ENCODE measurements at regions not wholly inside any gene's neighbourhood (a gene's known extent, or its start where the extent isn't known, plus 50 kb on each side); places are given as distances from the start of the nearest gene placed in this dataset.

DNA sequence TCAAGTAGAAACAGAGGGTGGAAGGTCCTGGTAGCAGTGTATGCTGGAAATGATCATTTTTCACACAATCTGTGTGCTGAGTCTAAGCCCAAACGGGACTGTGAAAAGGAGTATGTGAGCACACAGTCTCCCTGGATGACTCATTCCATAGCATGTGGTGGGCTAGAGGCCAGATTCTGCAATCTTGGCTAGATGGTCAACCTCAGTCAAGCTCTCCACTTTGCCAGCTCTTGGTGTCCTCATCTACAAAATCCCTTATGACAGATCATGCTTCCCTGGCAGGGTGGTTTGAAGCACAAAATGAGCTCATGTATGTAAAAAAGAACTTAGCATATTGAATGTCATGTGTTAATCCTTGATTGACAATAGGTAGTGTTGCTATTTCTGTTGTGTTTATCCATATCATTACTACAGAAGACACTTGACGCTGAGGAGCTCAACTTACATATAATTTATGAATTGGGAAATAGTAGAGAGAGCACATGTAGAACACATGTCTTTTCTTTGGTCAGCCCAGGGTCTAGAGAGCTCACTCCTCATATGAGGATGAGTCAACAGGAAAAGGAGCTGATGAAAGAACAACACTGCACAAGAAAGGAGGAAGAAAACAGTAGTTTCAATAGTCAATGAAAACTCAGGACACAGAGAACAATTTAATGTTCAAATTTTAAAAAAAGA lies 517.5 kb downstream of the BCL11B start:
- DNase-seq (ENCODE audit: low read depth), result no peak

DNA sequence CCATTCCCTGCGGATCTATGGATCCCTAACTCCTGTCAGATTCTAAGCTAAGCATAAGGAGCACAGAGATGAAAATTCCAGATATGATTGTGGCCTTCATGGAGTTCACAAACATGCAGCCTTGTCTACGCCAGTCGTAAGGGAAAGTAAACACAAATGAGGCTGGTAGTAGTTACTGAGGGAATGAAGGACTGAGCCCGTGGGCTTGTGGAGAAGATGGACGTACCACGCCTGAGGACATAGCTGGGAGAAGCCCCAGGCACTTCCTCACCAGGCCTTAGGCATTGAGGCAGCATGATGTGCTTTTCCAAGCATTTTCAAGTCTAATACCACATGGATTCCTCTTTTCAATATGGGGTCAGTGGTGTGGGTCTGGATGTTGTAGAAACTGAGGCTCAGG lies 515.2 kb downstream of the BCL11B start:
- no peak for DNase-seq (ENCODE audit: low read depth)

DNA sequence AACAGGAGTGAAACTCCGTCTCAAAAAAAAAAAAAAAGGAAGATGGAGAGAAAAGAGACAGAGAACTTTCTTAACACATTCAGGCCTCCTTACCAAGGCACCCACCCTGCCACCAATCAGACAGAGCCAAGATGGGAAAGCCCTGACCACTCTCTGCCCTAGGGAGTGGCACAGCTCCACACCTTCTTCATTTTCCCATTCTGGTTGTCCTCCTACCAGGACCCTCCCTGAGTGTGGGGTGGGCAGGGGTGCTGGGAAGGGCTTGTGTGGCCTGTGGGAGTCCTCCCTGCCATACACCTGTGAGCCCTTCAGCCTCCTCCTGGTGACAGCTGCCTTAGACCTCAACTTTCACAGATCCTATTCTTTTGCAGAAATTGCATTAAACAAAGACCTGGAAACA lies 513.6 kb downstream of the BCL11B start:
- DNase-seq (ENCODE audit: low read depth), result no peak

DNA sequence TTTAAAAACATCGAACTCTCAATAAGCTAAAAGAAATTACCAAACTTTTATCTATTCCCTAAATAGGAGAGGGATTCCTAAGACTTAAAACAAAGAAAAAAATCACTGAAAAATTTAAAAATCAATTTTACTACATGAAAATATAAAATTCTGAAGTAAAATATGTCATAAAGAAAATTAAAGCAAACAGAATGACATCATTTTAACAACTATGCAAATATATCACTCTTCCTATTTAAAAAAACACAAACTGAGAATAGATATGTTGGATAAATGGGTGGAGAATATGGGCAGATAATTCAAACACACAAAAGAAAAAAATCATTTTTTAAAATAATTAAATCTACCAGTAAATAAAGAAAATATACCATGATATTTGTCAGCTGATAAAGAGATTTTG lies 510.0 kb downstream of the BCL11B start:
- no peak for DNase-seq (ENCODE audit: low read depth)

DNA sequence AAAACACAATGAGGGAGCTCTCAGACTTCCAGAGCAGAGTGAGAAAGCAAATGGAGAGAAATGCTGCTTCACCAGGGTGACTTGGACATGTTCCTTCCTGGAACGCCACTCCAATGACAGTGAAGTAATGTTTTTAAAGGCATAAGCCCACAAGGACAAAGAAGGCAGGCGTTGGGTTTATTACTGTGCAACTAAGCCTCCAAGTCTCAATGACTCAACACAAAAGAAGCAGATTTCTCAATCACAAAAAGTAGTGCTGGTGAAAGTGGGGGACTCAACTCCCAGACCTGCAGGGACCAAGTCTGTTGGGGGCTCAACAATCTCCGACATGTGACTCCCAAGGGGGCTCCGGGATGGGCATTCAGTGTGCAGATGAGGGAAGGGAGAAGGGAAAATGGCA lies 505.2 kb downstream of the BCL11B start:
- DNase-seq (ENCODE audit: low read depth), result no peak

DNA sequence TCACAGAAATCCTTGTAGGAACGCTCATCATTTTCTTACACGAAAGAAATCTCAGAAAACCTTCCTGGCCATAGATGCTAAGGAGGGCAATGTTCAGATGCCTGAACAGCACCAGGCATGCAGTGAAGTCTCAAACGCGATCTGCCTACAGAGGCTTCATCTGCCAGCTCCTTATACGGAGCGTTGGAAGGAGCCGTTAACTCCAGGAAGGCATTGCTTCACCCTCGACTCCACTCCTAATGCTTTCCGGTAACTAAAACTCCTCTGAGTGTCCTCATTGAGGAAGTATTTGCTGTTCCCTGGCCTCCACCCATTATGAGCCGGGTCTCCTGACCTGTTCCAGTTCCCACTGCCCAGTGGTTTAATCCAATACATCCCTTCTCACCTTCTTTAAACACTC lies 502.7 kb downstream of the BCL11B start:
- no peak for DNase-seq (ENCODE audit: low read depth)

DNA sequence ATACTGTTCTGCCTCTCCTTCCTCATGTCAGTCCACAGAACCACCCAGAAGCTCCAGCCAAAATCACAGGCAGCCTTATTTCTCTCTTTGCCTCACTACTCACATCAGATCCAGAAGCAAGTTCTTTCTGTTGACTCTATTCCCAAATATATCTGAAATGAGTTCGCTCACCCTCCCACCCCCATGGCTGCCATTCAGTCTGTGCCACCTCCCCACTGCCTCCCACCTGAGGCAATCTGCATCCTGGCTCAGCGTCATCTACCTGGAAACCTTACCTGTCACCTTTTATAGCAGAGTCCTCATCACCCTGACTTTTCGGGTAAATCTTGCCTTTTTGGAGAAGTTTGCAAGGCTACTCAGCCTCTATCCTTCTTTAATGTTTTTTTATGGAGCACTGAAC lies 501.8 kb downstream of the BCL11B start:
- no peak for DNase-seq (ENCODE audit: low read depth)

DNA sequence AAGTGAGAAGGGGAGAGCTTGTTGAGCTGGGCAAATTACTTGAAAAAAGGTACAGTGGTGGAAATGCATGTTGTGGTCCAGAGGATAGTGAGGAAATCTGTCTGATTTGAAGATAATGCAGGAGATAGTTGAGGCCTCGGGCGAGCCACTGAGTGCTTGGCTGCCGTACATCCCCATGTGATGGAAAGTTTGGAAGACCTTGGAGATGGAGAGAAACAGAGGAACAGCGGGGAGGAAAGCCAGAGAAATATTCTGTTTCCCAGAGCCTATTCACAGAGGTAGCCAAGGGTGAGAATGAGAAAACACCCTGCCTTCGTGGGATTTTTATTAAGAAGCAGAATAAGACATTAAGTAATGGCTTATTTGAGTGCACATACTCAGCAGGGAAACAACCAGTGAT lies 498.2 kb downstream of the BCL11B start:
- DNase-seq (ENCODE audit: low read depth), result no peak

DNA sequence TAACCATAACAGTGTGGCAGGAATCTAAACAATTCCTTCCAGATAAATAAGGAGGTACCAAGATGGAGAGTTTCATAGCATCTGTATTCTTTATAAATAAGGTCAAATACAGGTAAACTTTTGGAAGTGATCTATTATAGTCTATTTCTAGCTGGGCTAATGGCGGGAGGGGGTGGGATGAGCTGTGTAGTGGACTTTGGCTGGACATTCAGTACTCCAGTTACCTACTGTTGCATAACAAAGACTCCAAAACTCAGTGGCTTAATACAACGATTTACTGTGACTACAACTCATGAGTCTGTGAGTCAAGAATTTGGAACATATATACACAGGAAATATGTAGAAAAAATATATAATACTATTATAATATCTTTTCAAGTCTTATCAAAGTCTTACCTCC lies 496.1 kb downstream of the BCL11B start:
- no peak for DNase-seq (ENCODE audit: low read depth)

DNA sequence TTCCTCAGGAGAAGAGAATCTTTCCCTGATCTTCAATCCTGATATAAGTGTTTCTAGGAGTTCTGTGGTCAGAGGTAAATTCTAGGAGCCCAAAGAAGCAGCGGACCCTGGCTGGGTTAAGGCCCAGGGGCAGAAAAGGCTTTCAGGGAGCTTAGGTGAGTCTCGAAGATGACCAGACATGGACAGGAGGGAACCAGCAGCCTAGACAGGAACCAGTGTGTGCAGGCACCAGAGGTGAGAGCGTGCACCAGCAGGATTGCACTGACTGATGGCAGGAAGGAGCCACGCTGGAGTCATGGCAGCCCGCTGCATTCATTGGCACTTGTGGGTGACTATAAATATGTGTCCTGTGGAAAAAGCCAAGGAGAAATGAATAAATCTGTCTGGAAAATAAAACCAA lies 489.9 kb downstream of the BCL11B start:
- DNase-seq (ENCODE audit: low read depth), result no peak

DNA sequence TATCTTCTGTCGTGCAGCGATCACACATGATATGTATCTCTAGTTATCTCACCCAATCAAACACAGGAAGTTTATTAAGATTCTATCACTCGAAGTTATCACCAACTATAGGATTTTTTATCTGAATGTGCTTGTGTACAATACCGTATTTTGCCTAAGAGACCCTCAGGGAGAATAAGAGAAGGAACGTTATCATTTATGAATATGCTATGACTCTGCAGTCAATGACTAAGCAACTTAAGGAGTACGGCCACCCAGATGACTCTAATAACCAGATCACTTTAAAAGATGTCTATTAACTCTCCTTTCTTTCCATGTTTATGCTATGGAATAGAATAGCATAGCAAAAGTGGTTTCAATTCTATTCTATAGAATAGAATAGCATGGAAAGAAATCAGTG lies 486.4 kb downstream of the BCL11B start:
- no peak for DNase-seq (ENCODE audit: low read depth)

DNA sequence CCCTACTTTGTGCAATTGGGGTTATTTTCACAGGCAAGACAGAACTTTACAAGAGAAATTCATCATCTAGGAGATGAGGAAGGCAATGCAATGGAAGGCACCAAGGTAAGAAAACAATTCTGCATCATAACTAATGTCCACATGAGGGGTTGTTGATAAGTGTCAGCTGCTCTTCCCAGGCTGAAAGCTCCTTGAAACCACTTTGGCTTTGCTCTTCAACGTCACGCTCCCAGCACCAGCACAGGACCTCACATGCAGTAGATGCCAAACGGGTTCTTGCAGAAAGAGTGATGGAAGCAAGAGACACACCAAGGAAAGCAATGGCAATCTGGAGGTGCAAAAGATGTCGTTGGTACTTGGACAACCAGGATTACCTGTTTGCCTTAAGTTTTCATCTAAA lies 485.5 kb downstream of the BCL11B start:
- DNase-seq (ENCODE audit: low read depth), result no peak

DNA sequence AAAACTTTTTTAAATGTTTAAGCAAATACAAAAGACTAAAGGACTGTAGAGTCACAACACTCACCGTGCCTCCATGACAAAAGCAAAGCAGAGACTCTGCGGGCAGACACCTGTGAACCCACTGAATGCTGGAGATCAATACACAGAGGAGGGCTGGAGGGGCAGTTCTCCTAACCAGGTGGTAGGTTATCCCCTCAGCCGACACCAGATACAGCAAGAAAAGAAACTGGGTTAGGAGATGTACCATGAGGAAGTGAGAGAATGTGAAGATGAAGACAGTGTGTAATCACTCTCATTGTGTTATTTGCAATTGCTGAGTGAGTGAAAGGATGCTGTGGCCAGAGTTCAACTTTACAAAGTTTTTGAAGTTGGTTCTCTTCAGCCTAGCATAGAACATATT lies 480.3 kb downstream of the BCL11B start:
- no peak for DNase-seq (ENCODE audit: low read depth)

DNA sequence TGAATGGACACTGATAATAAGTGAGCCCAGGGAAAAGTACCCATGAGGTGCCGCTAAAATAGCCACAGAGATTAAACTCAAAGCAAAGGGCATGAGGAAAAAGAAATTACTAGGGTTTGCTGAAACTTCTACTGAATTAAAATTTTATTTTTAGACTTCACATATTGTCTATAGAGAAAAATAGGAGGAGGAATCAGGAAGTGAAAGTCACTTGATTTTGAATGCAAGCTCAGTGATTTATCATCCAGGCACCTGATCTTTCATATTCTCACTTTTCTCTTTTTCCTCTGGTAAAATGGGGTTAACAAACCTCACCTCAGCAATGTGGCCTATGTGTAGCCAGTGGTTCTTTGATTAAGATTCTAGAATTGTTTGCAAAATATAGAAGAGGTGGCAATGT lies 479.8 kb downstream of the BCL11B start:
- DNase-seq (ENCODE audit: low read depth), result no peak

DNA sequence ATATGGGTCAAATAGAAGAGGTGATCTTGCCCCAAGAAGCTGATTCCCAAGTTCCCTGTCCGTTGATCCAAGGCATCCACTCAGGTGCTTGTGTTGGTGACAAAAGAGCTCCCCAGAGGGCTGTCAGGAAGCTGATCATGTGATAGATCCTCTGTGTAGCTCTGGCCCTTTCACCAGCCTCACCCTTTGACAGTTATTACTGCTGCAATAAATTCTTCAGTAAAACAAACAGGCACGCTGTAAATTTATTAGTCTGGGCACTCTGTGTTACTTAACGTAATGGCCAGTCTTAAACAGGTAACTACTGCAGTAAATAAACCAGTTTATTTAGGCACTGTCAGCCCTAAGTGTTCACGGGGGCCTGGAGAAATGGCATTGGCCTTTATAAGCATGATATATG lies 473.9 kb downstream of the BCL11B start:
- DNase-seq (ENCODE audit: low read depth), result no peak

DNA sequence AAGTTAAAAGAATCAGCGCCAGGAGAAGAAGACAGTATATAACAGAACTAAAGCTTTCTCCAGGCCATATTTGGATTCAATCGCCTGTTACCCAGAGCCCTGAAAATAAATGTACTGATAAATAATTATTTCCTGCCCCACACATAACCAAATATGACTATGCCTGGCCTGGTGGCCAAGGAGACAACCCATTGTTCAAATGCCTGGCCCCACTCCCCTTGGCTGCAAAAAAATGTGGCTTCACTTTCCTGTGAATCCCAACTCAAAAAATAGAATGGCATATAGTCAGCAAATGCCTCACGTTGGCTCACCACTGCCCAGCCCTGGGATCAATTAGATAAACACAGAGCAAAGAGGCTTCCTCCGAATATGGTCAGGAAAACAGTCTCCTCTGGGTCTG lies 472.1 kb downstream of the BCL11B start:
- no peak for DNase-seq (ENCODE audit: low read depth)

DNA sequence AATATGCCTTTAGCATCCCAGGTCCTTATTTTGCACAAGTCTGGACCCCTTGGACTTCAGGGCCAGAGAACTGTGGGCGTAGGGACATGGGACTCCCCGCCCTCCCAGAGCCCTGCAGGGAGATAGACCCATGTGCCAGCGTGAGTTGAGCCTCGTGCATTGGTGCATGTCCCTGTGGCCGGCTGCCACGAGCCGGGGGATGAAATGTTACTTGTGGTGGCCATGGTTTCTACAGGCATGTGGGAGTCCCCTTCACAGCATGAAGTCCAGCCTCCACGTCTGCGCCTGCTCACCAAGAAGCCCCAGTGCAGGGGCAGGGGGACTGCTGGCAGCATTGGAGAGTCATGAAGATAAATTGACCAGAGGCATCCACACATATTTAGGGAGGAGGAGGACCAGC lies 470.0 kb downstream of the BCL11B start:
- no peak for DNase-seq (ENCODE audit: low read depth)

DNA sequence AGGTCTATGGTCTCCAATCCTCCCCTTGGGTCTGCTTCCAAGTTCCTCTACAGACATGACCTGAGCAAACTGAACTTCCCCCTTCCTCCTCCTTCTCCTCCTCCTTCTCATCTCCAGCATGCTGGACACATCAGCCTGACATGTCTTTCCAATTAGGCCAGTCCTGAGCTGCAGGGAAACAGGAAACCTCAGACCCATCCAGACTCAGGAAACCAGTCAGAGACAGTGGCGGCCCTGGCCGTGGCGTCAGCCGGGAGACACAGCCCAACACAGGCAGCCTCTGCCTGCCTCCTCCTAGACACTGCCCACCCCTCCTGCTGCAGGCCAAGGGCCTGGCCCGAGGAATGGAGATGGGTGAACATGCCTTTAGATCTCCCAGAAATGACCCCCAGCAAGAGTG lies 468.8 kb downstream of the BCL11B start:
- no peak for DNase-seq (ENCODE audit: low read depth)

DNA sequence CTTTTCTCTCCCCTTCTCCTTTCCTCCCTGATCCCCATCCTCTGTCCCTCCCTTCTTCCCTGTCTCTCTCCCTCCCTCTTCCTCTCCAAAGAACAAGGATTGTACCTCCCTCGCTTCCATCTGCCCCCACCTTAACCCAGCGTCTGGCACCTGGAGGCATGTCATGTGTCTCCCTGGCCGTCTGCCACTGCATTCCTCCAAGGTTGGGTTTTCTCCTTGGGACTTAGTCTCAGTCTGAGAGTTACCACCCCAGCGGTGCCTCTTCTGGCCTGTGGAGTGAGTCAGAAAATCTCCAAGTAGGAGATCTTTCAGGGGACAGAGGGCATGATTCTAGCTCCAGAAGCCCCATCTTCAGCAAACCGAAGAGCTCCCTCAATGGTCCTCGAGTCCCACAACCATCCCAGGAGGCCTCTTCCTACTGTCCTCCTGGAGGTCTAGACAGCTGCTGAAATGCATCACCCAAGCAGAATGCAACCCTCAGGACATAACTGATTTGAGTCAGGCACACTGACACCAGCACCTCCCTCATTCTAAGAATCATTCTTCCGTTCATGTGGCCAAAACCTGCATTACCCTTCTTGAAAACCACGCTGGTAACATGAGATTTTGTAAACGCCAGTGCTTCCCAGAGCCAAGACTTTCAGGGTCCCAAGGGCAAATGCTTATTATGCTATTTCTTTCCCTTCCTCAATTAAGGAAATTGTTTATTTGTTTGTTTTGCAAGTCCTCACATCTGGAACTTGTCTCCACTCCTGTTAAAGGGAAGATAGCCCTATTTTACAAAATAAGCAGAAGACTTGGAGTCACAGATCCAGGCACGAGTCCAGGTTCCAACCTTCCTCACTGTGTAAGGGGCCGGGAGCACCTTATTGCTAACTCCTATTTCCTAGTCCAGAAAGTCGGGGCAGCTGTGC lies 463.2 kb downstream of the BCL11B start:
- DNase-seq (ENCODE audit: low read depth), result no peak

DNA sequence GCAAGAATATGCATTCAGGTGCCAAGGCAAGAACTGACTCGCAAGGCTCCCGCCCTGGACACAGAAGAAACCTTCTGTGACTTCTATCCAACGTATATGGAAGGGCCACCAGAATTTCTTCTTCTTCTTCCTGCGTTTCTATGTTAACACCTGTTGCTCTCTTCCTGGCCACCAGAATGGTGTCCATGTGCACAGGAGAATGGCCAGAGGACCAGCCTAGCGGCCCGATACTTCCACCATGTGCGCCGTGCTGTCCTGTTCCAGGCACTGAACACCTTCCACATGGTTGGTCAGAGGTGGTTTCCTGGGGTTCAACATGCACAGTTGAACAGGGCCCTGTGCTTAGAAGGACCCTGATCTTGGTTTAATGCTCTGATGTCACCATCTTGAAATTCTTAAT lies 455.8 kb downstream of the BCL11B start:
- no peak for DNase-seq (ENCODE audit: low read depth)

DNA sequence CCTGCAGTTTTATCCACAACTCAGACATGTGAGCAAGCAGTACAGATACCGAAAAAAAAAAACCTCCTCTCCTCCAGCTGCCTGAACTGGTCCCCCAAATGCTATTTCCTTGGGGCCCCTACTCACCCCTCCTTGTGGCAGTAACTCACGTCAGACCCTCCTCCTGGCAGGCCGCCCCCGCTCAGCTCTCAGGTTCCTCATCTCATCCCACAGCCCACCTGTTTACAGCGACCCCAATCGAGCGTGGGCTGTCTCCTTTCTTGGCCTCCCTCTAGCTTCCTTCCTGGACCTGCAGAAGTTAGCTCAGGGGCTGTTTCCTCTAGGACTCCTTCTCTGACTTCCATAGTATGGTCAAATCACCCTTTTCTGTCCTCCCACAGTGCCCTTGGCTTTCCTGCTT lies 455.3 kb downstream of the BCL11B start:
- no peak for DNase-seq (ENCODE audit: low read depth)

DNA sequence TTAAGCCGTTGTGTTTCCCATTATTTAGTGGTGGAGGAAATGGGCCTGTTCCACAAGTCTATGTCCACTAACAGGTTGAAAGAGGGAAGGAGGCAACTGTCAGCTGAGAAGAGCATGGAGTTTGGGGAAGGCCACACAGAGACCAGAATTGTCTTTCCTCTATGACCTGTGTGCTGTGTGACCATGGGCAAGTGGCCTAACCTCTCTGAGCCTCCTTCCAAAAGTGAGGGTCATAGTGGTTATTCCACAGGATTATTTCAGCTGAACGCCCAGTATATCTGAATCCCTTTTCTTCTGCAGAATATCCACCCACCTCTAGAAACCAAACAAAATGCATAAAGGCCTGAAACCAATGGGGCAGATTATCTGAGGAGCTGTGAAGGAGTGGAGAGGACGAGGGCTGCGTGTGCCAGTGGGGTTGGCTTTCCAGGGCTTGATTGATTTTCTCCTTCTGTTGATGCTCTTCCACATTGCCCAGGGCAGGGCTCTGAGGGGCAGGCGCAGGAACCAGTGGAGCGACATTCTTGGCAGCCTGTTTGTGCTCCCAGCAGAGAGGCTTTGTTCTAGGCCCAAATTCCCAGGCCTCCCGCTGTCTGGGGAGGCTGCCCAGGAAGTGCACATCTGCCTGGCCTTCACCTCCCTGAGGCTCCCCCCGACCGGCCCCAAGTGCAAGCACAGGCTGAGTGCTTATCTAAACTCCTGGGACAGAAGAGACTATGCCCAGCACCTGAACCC lies 452.7 kb downstream of the BCL11B start:
- DNase-seq (ENCODE audit: low read depth), result no peak

DNA sequence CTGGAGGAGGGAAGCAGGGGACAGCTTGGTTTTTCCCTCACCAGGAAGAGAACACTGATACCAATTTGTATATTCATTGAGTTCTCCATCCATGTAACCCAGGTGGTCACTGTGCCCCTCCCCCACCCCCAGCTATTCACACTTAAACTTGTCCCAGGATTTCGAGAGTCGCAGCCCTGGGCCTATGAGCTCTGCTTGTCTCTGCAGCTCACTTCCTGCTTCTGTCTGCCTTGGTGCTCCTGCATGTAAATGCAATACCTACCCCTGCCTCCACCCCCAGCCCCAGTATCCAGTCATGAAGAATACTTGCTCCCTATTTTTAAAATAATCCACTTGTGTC lies 452.2 kb downstream of the BCL11B start:
- DNase-seq (ENCODE audit: low read depth), result no peak

All from GM04503 (cell line).